Forelimb muscle (tissue), 1 donor: ENCODE measurements at regions not wholly inside any gene's neighbourhood (a gene's known extent, or its start where the extent isn't known, plus 50 kb on each side); places are given as distances from the start of the nearest gene placed in this dataset.
"Not testable (repeated sequence)": the region's sequence is repeated elsewhere in the genome, so short reads cannot be mapped to it uniquely, and the experiment has no call there.

ENCODE experiments used
- DNase-seq: peaks from one replicate; pipeline ENCODE4 v3.0.0-alpha.2; 2013; ENCODE audit warnings: low read depth

GRCh38 chr4:112708772-112709171 lies 71.8 kb downstream of the LARP7 start:
- DNase-seq: no peak

- DNase-seq: no peak
Observed at GRCh38 chr4:112714922-112715901, 78.3 kb downstream of the LARP7 start.

DNA sequence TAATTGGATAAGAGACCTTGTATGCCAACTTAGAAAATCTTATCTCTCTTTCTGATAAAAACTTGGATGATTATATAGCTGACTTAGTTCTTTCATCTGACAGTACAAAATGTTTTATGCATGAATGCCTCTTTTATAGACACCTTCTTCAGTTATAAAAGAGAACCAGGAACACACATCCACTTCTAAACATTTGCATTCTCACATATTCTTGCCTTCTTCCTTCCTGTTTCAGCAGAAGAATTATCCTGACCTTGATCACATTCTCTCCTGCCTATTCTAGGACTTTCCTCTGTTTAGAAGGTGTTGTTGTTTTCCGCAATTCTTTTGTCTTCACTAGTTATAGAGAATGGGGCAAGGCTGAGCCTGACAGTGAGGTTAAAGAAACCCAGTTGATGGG lies 80.9 kb downstream of the LARP7 start:
- DNase-seq: no peak

DNA sequence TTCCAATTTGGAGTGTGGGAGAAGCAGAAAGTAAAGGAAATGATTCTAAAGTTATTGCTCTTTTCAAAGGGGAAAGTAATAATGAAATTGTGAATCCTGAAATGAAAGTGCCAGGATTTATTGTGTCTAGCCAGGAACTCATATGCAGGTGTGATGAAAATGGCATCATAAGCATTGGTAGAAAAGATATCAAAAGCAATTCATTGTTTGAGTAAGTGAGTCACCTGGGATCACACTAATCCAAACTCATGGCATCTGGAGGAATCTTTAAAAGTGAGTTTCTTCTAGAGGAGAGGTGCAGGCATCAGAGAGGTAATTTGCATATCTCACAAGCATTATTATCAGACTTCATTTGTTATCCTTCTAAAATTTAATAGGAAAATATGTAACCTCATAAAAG lies 84.7 kb downstream of the LARP7 start:
- no peak for DNase-seq

- DNase-seq: no peak
Observed at GRCh38 chr4:112726041-112726440, 89.1 kb downstream of the LARP7 start.

GRCh38 chr4:112727728-112728127 lies 90.8 kb downstream of the LARP7 start:
- not testable (repeated sequence) for DNase-seq

- no peak for DNase-seq
Observed at GRCh38 chr4:112731715-112732114, 94.8 kb downstream of the LARP7 start.

DNA sequence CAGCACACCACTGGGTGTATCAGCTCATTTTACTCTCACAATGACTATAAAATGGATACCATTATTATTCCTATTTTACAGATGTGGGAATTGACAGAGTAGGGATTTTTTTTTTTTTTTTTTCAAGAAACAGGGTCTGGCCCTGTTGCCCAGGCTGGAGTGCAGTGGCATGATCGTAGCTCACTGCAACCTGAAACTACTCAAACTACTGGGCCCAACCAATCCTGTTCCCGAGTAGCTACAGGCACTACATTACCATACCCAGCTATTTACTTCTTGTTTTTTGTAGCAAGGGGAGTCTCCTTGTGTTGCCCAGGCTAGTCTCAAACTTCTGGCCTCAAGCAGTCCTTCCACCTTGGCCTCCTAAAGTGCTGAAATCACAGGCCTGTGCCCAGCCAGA lies 95.2 kb downstream of the LARP7 start:
- no peak for DNase-seq

DNA sequence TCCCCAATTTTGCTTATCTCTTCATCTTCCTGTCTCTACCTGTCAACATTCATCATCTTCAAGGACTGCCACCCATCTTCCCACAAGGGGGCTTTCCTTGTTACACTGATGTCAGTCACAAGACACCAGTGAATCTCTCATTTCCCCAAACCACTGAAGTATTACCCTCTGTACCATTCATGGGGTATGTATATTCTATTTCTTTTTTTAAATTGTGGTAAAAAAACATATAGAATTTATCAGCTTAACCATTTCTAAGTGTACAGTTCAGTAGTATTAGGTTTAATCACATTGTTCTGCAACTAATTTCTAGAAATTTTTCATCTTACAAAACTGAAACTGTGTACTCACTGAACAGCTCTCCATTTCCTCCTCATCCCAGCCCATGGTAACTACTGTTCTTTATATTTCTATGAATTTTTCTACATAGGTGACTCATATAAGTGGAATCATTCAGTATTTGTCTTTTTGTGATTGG lies 98.6 kb downstream of the LARP7 start:
- DNase-seq: no peak

- DNase-seq: no peak
Observed at GRCh38 chr4:112736718-112737135, 99.8 kb downstream of the LARP7 start.

- DNase-seq: no peak
Observed at GRCh38 chr4:112739442-112739841, 102.5 kb downstream of the LARP7 start.

DNA sequence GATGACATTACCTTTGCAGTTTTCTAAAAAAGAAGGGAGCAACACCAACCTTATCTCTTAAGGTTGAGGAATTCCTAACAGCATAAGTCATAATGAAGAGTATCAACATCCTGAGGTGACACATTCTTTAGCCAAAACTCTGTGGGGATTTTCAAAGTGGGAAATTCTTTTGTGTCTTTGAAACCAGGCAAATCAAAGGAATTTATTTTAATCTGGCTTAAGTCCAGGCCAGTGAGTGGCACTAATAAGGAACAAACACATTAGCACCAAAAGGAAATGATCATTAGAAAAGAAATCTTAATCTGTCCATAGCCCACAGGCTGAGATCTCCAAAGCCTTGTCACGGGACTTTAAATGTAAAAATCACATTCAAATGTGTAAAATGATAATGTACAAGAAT lies 110.1 kb downstream of the LARP7 start:
- DNase-seq: no peak

DNA sequence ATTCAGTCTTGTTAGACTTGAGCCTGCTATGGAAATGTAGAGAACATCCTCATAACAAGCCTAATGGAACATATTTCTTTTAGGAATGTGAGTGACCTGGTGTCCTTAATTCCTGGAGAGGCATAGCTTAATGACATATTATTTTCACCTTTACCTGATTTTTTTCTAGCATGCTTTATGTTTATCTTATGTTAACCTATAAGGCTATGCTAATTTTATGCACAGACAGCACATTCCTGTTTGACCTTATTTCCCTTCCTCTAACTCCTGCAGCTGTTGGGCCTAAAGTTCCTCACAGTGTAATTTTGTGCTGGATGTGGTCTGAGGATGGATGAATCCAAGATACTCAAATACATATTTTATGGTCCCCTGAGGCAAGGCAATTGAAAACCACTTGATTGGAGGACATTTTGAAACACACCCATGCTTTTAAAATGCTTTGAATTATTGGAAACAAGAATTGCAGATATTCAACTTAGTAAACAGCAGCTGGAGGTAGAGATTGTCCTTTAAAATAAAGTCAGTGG lies 111.5 kb downstream of the LARP7 start:
- DNase-seq: no peak

DNA sequence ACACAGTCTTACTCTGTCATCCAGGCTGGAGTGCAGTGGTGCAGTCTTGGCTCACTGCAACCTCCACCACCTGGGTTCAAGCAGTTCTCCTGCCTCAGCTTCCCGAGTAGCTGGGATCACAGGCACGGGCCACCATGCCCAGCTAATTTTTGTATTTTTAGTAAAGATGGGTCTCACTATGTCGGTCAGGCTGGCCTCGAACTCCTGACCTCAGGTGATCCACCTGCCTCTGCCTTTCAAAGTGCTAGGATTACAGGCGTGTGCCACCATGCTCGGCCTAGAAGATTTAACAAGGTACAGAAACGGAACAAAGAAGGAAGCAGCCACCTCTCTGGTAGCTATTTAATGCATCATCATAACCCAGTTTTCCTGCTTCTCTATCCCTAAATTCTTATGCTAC lies 113.8 kb downstream of the LARP7 start:
- DNase-seq: not testable (repeated sequence)

DNA sequence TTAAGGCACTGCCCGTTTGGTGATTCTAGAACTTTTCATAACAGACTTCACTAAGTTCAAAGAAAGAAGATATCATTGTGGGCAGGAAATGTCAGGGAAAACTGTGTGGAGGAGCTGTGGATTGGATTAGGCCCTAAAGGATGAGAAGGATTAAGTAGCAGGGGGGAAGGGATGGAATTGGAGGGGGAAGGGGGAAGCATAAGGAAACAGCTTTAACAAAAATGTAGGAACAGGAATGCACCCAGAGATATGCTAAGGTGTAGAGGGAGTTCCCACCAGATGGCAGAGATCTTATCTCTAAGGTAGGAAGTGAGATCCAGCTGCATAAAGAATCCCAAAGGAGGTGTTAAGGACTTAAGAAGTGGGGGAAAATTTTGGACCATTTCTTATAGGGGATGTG lies 114.5 kb downstream of the LARP7 start:
- DNase-seq: no peak

DNA sequence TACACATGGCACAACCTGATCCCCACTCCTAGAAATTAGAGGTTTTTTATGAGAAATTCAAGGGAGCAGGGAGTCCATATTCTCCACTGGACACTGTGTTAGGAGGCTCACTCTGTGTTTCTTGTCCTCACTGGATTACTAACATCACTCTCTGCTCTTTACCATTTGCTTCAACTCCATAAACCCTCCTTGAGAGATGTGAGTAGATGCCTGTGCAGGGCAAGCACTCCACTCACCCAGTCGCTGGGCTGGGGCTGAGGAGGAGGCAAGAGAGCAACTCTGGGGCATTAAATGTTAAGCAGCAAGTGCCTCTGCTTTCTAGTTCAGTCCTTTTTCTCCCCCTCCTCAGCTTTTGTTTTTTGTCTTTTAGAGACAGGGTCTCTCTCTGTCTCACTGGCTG lies 115.1 kb downstream of the LARP7 start:
- no peak for DNase-seq

GRCh38 chr4:112752510-112752909 lies 115.6 kb downstream of the LARP7 start:
- DNase-seq: no peak

DNA sequence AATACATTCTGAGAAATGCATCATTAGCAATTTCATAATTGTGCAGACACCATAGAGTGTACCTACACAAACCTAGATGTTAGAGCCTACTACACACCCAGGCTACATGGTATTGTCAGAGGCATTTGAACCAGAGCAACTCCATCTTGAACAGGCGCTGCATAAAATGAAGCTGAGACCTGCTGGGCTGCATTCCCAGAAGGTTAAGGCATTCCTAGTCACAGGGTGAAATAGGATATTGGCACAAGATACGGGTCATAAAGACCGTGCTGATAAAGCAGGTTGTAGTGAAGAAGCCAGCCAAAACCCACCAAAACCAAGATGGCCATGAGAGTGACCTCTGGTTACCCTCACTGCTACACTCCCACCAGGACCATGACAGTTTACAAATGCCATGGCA lies 116.4 kb downstream of the LARP7 start:
- DNase-seq: no peak

- DNase-seq: no peak
Observed at GRCh38 chr4:112759313-112759712, 122.4 kb downstream of the LARP7 start.

- no peak for DNase-seq
Observed at GRCh38 chr4:112765317-112765974, 128.5 kb downstream of the LARP7 start.

DNA sequence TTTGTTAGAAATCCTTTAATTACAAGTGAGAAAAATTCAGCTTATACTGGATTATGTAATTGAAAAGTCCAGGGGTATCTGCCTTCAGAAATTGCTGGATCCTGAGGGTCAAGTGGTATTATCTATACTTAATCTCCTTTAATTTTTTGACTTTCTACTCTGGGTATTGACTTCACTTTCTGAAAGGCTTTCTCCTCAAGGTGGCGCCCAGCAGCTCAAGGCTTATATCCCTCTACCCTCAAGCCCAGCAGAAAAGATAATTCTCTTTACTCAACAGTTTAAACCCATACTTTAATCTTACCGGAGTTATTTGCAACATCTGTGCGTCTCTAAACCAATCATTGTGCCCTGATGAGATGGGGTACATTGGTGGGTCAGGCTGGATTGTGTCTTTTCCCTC lies 129.5 kb downstream of the LARP7 start:
- DNase-seq: no peak

GRCh38 chr4:112767386-112767785 lies 130.4 kb downstream of the LARP7 start:
- no peak for DNase-seq

- DNase-seq: no peak
Observed at GRCh38 chr4:112770114-112770513, 133.2 kb downstream of the LARP7 start.
